ENCODE measurements at regions not wholly inside any gene's neighbourhood (a gene's known extent, or its start where the extent isn't known, plus 50 kb on each side); places are given as distances from the start of the nearest gene placed in this dataset.

DNA sequence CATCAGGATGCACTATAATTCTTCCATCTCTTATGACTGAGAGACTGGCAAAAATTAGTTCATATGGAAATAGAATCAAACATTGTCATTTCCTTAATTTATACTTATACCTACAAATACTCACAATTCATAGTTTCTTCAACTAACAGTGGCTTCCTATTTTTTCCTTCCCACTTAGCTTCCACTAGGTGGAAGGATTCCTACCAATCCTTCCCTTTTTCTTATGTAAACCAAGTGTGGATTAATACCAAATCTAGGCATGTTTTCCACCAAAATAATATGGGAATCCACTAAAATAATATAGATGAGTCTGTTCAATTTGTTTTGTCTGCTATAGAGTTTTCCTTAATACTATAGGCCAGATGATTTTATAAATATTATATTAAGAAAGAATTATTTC, 1537.1 kb downstream of the PLA2G4A start:
- ATAC-seq (ENCODE audit: insufficient read depth, low FRiP score) = no peak
- Histone ChIP-seq H3K4me1 (ENCODE audit: control insufficient read depth in 5 of 5, insufficient read depth in 5 of 5, low read length in 5 of 5) (no peaks in the 10 kb centered on the region), H3K36me3 (ENCODE audit: control insufficient read depth in 4 of 4, insufficient read depth in 4 of 4, low read length in 4 of 4) (no peaks in the 10 kb centered on the region), H3K27ac (ENCODE audit: low read depth in 1 of 2, low read length in 1 of 2) (no peak overlapping the region), H3K27me3 (ENCODE audit: control insufficient read depth in 3 of 3, insufficient read depth in 3 of 3, low read length in 2 of 3) (no peaks in the 10 kb centered on the region), H3K9me3 (ENCODE audit: control insufficient read depth in 4 of 4, insufficient read depth in 3 of 4, low read length in 3 of 4) (no peaks in the 10 kb centered on the region), H3K4me3 (no peak overlapping the region), H3K9ac (ENCODE audit: insufficient read depth in 1 of 2, low read length in 2 of 2) (no peak overlapping the region)
- TF ChIP-seq, protein P1, sequence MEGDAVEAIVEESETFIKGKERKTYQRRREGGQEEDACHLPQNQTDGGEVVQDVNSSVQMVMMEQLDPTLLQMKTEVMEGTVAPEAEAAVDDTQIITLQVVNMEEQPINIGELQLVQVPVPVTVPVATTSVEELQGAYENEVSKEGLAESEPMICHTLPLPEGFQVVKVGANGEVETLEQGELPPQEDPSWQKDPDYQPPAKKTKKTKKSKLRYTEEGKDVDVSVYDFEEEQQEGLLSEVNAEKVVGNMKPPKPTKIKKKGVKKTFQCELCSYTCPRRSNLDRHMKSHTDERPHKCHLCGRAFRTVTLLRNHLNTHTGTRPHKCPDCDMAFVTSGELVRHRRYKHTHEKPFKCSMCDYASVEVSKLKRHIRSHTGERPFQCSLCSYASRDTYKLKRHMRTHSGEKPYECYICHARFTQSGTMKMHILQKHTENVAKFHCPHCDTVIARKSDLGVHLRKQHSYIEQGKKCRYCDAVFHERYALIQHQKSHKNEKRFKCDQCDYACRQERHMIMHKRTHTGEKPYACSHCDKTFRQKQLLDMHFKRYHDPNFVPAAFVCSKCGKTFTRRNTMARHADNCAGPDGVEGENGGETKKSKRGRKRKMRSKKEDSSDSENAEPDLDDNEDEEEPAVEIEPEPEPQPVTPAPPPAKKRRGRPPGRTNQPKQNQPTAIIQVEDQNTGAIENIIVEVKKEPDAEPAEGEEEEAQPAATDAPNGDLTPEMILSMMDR (IDR thresholded peaks at IDR 0.05; ENCODE audit: control extremely low read depth, extremely low read depth) = no peak
- no peak for DNase-seq

DNA sequence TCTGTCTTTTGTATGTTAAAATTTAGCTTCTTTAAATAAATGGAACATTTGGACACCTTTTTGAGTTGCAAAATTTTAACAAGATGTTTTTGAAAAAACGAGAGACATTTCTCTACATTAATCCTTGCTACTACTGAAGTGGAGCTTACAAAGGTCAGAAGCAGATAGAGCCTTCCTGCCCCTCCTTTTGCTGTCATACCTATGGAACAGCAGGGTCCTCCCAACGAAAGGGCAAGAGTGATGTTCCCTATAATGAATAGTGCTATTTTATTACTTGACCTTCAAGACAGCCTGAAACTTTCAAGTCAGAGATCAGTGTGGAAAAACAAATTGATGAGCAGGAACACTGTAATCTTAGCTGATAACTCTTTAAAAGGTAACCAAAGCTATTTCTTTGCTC, 1538.9 kb downstream of the PLA2G4A start:
- H3K9me3 ChIP-seq (ENCODE audit: control insufficient read depth in 4 of 4, insufficient read depth in 3 of 4, low read length in 3 of 4) = no peaks in the 10 kb centered on the region
- no peaks in the 10 kb centered on the region for H3K4me1 ChIP-seq (ENCODE audit: control insufficient read depth in 5 of 5, insufficient read depth in 5 of 5, low read length in 5 of 5)
- TF ChIP-seq, protein P1 (IDR thresholded peaks at IDR 0.05; ENCODE audit: control extremely low read depth, extremely low read depth) = no peak
- WGBS, 2 donors = 45 to 71% methylated on average over 2 of the region's 2 CpGs
- ATAC-seq (ENCODE audit: insufficient read depth, low FRiP score) (no peak), DNase-seq (no peak)
- H3K27me3 ChIP-seq (ENCODE audit: control insufficient read depth in 3 of 3, insufficient read depth in 3 of 3, low read length in 2 of 3) = no peaks in the 10 kb centered on the region
- no peak overlapping the region for H3K9ac ChIP-seq (ENCODE audit: insufficient read depth in 1 of 2, low read length in 2 of 2)
- H3K27ac ChIP-seq (ENCODE audit: low read depth in 1 of 2, low read length in 1 of 2) = no peak overlapping the region
- H3K4me3 ChIP-seq = no peak overlapping the region
- no peaks in the 10 kb centered on the region for H3K36me3 ChIP-seq (ENCODE audit: control insufficient read depth in 4 of 4, insufficient read depth in 4 of 4, low read length in 4 of 4)

DNA sequence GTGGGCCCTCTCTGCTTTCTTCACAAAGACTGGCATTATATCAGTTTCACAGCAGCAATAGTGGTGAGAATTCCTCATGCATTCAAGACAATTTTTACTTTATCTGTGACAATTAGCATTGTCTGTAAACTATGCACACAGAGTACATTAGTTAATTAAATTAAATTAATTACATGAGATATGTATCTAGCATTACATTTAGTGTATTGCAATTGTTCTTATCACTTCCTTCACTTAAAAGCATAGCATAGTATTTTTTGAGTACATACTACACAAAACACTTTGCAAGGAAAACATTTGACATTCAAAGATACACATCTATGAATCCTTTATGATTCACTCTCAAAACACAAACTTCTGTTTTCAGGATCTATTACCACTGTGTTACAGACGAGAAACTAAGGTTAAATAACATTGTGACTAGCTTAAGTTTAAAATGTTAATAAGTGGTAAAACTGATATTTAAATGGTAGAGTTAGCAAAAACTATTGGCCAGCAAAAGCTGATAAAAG, 1542.6 kb downstream of the PLA2G4A start:
- DNase-seq (no peak), ATAC-seq (ENCODE audit: insufficient read depth, low FRiP score) (no peak)
- WGBS, 2 donors = 65 to 84% methylated on average over 1 of the region's 1 CpG
- no peaks in the 10 kb centered on the region for H3K36me3 ChIP-seq (ENCODE audit: control insufficient read depth in 4 of 4, insufficient read depth in 4 of 4, low read length in 4 of 4)
- no peaks in the 10 kb centered on the region for H3K27me3 ChIP-seq (ENCODE audit: control insufficient read depth in 3 of 3, insufficient read depth in 3 of 3, low read length in 2 of 3)
- peaks cover 0 to 3% (median 0%) of the 10 kb centered on the region in 4 donors for H3K9me3 ChIP-seq (ENCODE audit: control insufficient read depth in 4 of 4, insufficient read depth in 3 of 4, low read length in 3 of 4)
- H3K4me3 ChIP-seq = no peak overlapping the region
- H3K9ac ChIP-seq (ENCODE audit: insufficient read depth in 1 of 2, low read length in 2 of 2) = no peak overlapping the region
- H3K4me1 ChIP-seq (ENCODE audit: control insufficient read depth in 5 of 5, insufficient read depth in 5 of 5, low read length in 5 of 5) = no peaks in the 10 kb centered on the region
- TF ChIP-seq, protein P1 (IDR thresholded peaks at IDR 0.05; ENCODE audit: control extremely low read depth, extremely low read depth) = no peak
- no peak overlapping the region for H3K27ac ChIP-seq (ENCODE audit: low read depth in 1 of 2, low read length in 1 of 2)

DNA sequence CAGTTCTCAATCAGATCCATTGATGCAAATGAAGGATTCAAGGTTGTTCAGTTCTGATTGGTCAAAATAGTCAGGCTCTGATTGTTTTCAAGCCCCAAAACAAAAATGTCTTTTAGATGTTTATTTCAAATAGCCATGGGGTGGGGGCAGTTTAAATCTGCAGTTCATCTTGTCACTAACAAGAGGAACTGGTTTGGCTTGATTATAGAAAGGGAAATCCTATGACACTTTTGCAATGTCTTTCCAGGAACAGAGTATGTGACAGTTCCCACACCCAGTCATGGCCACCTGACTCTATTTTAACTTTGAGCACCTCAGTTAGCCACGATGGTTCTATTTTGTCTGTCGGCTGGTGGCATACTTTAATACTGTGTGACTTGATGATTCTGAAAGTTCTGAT, 1544.1 kb downstream of the PLA2G4A start:
- Histone ChIP-seq H3K27me3 (ENCODE audit: control insufficient read depth in 3 of 3, insufficient read depth in 3 of 3, low read length in 2 of 3) (no peaks in the 10 kb centered on the region), H3K36me3 (ENCODE audit: control insufficient read depth in 4 of 4, insufficient read depth in 4 of 4, low read length in 4 of 4) (no peaks in the 10 kb centered on the region), H3K27ac (ENCODE audit: low read depth in 1 of 2, low read length in 1 of 2) (no peak overlapping the region), H3K9me3 (ENCODE audit: control insufficient read depth in 4 of 4, insufficient read depth in 3 of 4, low read length in 3 of 4) (peaks cover 0 to 3% (median 0%) of the 10 kb centered on the region in 4 donors), H3K4me1 (ENCODE audit: control insufficient read depth in 5 of 5, insufficient read depth in 5 of 5, low read length in 5 of 5) (no peaks in the 10 kb centered on the region), H3K9ac (ENCODE audit: insufficient read depth in 1 of 2, low read length in 2 of 2) (no peak overlapping the region), H3K4me3 (no peak overlapping the region)
- TF ChIP-seq, protein P1 (IDR thresholded peaks at IDR 0.05; ENCODE audit: control extremely low read depth, extremely low read depth) = no peak
- 71 to 84% methylated on average over 2 of the region's 2 CpGs for WGBS, 2 donors
- ATAC-seq (ENCODE audit: insufficient read depth, low FRiP score) (no peak), DNase-seq (no peak)
